Stimulated activated CD4-positive, alpha-beta T cell treated with anti-CD3 and anti-CD28 coated beads, TNF-alpha, amount 100 ng/mL, for 1 hour (primary cell): ENCODE measurements at regions not wholly inside any gene's neighbourhood (a gene's known extent, or its start where the extent isn't known, plus 50 kb on each side); places are given as distances from the start of the nearest gene placed in this dataset.

Experiments used
- DNase-seq, 3 donors: peaks; one replicate each; pipeline ENCODE4 v3.0.0-alpha.2; 2020; ENCODE audit warnings: low read depth in 3 of 3, low spot score in 1 of 3

DNA sequence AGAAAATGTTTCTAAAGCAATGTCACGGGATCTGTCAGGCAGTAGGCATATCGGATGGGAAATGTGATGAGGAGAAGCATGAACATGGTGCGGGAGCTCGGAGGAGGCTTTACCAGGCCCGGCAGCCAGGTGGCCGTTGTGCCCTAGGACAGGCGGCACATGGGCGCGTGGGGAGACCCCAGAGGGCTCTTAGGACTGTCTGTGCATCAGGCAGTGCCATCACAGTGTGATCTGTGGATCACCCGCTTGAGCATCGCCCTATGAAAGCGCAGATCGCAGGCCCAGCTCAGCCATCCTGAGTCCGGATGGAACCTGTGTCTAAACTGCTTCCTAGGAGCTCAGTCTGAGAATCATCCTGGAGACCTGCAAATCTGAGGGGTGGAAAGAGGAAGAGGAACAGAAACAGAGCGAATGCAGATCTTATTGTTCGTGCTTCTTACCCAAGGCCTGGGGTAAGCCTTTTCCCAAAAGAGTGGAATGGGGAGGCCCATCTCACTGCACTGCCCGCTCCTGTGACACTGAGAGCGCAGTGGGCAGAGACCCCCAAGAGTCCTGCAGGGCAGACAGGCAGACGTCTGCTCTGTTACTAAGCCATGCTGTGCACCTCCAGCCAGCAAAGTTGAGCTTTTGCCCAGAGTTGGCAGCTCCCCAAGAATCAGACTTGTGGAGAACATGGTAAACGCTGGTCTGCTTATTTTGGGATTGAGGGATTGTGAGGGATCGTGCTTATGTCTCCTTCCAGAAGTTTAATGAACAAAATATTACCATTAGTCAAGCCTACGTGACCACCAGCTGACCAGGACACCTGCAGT is 251.0 kb downstream of the RHOU start:
- DNase-seq, result no peak

DNA sequence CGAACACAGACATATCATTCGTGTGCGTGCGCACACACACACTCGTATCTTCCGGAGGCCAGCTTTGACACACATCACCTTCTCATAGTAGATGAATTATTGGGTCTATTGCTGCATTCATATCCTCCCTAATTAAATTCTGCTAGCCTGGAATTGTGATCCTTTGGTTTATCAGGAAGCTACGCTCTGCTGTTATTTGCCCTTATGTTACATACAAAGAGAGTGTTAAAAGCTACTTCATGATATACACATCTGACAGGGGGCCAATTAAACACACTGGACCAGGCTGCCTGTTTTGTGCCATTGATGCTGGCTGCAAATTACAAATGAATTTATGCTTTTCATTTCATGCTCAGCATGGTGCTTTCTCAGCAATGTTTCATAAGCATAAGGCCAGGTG is 252.0 kb downstream of the RHOU start:
- no peak for DNase-seq

DNA sequence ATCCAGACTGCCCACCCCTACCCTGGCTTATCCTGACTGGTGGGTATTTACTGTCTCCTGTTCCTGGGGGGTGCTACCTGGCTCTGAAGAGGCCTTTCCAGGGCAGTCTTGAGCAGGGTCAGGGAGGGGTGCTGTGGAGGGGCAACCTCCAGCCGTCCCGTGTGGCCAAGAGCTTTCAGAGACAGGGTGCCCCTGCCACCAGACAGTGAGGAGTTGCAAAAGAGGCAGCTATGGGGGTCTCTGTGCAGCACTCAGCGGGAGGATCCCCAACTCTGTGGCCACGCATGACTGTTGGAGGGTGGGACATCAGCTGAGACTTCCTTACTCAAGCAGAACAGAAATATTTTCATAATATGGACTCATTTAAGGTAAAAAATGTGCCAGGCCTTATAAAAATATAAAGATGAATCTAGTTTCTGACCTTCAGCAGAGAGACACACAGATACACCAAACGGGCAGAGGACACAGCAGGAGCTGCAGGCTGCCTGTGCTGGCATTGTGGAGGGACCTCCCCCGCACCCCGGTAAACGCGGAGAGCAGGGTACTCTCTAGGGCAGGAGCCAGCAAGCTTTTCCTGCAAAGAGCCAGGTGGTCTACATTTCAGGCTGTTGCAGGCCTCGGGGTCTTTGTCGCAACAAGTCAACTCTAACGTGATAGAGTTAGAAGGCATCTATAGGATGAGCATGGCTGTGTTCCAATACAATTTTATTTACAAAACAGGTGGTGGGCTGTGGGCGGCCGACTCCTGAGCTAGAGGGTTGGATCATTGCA is 252.6 kb downstream of the RHOU start:
- DNase-seq, result no peak

DNA sequence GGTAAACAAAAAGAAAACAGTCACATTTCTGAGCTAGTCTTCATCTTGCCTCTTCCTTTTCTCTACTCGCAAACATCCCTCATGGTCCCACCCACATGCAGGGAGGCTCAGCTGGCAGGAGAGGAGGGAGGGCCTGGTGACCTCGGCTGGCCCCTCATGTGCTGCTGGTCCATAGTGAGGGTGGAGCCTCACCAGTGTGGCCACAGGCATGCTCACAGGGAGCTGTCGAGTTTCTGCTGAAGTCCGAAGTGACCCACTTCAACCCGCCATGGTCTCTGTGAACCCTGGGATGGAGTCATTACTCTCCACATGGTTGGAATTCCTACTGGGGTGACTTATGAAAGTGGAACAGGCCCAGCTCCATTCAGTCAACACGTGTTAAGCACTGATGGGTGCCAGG is 253.4 kb downstream of the RHOU start:
- DNase-seq, result no peak

DNA sequence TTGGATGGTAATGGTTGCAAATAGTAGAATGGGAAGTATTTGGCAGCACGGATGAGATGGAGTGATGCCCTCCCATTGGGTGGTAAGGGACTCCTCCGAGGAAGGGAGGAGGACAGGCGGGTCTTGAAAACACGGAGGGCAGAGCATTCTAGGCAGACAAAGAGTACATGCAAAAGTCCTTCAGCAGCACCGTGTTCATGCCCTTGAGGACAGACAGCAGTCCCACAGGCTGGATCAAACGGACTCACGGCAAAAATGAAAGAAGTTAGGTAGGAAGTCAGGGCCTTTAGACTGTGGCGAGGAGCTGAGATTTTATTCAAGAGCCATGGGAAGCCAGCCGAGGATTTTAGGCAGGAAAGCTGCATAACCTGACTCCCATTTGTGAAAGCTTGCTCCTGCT is 253.9 kb downstream of the RHOU start:
- no peak for DNase-seq

DNA sequence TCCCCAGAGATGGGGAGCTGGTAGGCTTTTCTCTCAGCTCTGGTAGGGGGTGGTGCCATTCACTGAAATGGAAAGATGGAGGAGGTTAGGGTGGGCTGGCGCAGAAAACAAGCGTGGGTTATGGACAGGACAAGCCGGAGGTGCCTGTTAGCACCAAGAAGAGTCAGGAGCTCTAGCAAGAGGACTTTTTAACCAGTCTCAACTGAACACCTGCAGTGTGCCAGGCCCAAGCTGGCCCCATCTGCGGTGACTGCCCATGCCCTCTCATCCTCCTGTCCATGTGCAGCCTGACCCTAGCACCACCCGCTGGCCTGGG is 254.4 kb downstream of the RHOU start:
- no peak for DNase-seq

DNA sequence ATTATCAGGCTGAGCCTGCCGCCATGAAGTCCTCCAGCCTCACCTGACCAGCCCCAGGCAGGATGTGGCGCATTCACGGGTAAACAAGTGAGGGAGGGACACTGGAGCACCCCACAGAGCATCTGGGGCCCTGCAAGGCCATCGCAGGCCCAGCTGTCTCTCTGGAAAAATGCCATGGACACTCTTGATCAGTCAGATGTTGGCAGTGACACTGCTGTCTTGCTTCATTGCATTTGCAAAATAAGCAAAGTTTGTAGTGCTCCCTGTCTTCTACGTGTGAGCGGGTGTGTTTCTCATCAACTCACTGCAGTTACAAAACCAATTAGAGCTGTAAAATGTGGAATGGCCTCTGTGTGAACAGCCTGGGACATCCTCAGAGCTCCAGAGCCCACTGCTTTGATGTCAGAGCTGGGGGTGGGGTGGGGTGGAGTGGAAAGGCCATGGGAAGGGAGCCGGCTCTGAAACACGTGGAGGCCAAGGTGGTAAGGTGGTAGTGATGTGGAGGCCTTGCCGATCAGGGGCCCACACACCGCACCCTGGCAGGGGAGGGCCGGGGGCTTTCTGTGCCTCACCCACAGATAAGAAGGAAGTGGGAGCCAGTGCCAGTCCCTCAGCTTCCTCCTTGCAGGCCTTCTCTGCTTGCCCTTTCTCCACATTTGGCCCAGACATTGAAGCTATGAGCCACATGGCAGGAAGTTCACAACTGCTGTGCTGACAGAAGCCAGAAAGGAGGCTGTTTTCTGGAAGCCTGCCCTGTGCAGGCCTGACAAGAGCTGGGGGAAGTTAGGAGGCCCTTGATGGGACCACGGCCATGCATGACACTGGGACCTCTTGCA is 254.9 kb downstream of the RHOU start:
- DNase-seq, result no peak

DNA sequence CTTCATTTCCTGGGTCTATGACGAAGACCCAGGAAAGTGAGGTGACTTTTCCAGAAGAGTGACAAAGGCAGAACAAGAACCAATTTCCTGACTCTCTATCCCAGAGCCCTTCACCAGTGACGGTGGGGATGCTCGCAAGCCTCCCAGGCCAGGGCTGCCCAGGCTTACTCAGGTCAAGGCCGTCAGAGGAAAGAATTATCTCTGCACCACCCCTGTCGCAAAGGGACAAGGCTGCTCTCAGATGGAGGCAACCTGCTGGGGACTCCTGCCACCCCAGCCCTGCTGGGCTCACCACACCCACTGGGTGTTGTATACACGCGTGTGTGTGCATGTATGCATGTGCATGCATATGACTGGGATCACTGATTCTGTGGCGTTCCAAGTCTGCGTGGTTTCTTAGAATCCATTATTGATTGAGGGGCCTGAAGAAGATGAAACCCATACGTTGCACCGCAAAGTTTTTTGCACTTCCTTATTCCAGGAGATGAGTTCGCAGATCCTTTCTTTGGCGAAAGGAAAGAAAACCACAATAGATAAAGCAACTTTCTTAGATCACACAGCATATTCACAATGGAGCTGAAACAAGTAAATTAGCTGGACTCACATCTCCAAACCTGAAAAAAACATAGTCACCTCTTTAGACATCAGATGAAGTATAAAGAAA is 255.8 kb downstream of the RHOU start:
- DNase-seq, result no peak

DNA sequence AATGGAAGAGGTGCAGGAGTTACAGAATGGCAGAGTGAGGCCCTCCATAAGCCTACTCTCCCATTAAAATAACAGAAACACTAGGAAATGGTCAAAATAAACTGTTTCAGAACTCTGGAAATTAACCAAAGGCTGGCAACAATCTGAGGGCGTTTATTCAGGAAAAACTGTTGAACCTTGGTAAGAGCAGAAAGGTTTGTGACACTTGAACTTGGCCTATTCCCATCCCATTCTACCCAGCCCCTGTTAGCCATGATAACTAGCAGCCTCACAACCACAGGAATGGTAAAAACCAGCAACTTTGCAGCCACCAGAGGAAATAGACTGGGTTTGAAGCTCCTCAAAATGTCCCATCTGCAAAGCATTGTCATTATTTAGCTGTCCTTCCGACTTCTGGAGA is 256.8 kb downstream of the RHOU start:
- DNase-seq, result no peak

DNA sequence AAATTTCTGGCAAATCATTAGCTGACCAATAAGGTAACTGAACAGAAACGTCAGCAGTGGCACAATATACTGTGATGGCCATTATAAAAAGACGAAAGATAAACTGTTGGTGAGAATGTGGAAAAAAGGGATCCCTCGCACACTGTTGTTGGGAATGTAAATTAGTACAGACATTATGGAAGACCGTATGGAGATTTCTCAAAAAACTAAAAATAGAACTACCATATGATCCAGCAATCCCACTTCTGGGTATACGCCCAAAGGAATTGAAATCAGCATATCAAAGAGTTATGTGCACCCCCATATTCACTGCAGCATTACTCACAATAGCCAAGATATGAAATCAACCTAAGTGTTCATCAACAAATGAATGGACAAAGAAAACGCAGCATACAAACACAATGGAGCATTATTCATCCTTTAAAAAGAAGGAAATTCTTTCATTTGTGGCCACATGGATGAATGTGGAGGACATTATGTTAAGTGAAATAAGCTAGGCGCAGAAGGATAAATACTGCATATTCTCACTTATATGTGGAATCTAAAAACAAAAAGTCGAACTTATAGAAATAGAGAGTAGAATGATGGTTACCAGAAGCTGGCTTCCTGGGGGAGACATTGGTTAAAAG is 257.7 kb downstream of the RHOU start:
- no peak for DNase-seq

DNA sequence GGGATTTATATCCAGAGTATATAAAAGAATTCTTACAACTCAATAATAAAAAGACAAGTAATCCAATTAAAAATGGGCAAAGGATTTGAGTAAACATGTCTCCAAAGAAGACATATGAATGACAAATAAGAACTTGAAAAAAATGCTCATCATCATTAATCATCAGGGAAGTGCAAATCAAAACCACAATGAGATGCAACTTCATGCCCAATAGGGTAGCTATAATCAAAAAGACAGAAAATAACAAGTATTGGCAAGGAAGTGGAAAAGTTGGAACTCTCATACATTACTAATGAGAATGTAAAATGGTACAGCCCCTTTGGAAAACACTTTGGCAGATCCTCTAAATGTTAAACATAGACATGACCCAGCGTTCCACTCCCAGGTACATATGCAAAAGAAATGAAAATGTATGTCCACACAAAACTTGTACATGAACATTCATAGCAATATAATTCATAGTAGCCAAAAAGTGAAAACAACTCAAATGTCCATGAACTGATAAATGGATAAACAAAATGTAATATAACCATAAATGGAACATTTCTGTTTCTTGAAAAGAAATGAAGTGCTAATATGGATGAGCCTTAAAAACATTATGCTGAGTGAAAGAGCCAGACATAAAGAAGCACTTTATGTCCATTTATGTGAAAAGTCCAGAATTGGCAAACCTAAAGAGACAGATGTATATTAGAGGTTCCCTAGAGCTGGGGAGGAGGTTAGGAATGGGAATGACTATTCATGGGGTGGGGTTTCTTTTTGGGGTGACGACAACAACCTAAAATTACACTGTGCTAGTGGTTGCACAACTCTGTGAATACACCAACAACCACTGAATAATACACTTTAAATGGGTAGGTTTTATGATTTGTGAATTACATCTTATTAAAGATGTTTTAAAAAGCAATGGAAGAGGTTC is 259.7 kb downstream of the RHOU start:
- DNase-seq, result no peak

DNA sequence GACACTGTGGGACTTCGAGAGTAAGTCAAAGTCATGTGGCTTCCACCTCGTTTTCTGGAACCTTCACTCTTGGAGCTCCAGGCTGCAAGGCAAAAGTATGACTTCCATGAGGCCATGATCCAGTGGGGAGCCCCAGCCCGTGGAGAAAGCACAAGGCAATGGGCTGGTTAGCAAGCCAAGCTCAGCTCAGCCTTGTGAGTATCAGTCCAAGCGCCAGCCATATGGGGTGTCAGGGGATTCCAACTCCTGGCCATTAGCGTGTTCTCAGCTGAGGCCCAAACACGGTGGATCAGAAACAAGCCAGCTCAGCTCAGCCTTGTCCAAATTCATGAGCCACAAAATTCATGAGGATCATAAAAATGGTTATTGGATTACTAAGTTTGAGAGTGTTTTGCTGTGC is 261.0 kb downstream of the RHOU start:
- DNase-seq, result no peak

DNA sequence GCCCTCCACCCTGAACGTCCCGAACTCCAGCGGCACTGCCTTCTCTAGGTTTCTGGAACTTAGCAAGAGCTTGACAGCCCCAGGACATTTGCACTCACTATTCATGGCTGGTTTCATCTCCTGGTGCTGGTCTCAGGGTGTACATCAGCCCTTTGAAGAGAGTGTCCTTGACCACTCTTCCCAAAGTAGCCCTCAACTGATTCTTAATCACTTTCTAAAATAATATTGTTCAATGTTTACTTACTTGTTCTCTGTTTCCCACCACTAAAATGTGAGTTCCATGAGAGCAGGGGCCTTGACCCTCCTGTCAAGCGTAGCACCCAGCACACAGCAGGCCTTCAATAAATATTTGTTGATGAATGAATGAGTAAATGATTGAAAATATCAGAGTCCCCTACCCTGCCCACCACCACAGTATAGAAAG is 262.5 kb downstream of the RHOU start:
- DNase-seq, result no peak

DNA sequence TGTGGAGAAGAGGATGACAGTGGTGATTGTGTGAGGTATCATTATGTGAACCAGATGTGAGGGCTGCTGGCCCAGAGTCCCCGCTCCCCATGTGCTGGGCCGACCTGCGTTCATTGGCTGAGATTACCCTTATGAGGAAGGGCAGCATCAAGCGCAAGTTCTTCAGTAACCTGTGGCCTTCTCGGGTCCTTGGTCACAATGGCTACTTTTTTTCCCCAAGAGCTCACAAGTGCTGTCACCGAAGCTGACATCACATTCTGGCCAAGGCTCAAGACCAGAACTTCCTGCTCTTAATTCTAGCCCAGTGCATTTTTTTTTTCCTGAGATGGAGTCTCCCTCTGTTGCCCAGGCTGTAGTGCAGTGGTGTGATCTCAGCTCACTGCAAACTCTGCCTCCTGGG is 262.9 kb downstream of the RHOU start:
- DNase-seq, result no peak

DNA sequence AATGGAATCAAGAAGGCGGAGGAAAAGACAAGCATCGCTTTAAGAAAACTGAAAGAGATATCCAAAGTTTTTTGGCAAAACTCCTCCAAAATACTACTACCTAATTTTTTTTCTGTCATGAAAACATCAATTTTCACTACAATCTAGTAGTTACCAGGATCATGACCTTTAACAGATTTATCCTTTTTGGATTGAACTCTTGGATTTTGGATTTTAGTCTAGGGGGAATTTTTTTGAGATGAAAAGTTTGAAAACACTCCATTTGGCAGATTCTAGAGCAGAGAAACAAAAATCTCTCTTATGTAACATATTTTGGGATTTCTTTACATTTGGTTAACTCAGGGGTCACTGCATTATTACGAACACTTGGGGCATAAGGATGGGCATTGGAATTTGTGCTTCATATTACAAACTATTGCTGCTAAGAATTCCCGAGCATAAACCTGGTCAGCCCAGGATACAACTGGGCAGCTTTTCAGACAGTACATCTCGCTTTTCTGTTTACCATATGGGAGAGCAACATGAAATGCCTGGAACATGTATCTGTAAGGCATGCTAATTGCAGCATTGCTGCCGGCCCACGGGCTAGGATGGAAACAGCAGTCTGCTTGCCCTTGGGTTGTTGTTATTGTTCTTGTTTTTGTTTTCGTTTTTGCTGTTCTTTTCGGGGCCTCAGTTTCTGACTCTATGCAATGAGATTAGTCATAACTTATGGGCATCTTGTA is 264.3 kb downstream of the RHOU start:
- no peak for DNase-seq

DNA sequence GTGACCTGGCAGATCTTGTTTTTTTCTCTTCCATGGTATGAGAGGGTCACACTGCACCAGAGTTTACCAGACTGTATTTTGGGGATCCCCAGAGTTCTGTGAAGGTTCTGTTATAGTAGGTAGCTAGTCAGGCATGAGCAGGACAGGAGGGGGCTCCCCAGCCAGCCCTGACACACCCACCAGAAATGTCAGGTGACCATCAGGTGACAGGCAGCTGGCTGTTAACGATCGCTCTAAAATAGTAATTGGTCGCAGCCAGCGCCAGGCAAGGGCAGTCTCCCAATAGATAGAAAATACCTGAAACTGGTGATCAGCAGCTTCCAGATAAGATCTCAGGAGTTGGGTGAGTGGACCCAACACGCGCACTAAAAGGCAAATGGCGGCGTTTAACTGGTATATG is 264.9 kb downstream of the RHOU start:
- no peak for DNase-seq

DNA sequence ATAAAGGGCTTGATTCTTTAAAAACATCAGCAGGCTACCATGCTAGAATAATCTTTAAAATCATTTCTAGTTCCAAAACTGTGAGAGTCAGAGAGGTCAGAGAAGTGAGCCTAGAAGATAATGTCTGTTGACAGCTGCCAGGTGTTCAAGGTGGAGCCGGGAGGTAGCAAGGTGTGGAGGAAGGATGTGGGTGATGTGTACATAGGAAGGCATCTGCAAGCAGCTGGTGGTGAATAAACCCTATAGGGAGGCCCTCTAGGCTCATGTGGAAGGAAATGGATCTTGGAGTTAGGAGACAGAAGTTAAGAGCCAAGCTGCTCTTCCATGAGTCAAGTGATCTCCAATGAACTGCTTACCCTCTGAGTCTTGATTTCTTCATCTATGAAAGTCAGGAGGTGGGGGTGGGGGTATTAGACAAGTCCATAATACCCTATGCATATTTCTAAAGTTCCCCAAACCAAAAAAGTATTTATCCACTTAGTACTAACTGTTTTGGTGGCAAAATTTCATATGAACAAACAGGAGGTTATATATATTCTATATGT is 266.3 kb downstream of the RHOU start:
- DNase-seq, result no peak

DNA sequence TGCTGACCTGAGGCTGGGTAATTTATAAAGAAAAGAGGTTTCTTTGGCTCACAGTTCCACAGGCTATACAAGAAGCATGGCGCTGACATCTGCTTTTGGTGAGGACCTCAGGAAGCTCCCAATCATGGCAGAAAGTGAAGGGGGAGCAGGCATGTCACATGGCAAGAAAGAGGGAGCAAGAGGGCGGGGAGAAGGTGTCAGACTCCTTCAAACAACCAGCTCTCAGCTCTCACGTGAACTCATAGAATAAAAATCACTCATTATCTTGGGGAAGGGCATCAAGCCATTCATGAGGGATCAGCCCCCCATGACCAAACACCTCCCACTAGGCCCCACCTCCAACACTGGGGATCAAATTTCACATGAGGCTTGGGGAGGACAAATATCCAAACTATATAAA is 266.8 kb downstream of the RHOU start:
- DNase-seq, result no peak

DNA sequence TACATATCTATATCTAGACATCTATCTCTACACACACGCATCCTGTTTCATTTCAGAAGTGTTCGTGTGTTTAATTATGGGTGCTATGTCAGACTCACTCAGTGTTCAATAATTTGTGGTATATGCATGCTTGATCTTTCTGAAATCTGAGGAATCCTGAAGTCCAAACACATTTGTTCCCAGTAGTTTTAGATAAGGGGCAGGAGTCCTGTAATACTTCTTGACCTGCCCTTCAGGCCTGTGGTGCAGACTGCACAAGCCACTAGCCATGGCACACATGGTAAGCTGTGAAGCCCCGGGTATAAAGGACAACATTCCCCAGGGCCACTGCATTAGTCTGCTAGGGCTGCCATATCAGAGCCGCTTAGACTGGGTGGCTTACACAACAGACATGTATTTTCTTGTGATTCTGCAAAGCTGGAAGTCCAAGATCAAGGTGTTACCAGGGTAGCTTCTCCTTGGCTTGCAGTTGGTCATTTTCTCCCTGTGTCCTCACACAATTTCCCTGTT is 267.2 kb downstream of the RHOU start:
- DNase-seq, result no peak
